ENCODE measurements at regions not wholly inside any gene's neighbourhood (a gene's known extent, or its start where the extent isn't known, plus 50 kb on each side); places are given as distances from the start of the nearest gene placed in this dataset.

DNA sequence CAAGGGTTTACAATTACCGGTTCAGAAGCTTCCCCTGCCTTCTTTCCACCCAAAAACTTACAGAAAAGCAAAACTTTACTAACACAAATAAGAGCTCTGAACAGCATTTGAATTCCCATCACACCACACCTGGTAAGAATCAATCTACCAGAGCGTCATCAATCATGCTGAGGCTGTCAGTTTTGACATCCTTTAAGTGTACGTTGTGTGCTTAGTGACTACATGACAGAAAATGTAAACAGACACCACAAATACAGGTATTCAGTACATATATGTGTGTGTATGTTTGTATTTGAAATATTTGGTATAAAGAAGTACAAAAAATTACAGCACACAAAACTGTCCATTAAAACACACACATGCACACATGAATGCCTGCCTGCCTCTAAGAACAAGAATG lies 523.5 kb downstream of the TMEM182 start:
- TF ChIP-seq, protein P1, sequence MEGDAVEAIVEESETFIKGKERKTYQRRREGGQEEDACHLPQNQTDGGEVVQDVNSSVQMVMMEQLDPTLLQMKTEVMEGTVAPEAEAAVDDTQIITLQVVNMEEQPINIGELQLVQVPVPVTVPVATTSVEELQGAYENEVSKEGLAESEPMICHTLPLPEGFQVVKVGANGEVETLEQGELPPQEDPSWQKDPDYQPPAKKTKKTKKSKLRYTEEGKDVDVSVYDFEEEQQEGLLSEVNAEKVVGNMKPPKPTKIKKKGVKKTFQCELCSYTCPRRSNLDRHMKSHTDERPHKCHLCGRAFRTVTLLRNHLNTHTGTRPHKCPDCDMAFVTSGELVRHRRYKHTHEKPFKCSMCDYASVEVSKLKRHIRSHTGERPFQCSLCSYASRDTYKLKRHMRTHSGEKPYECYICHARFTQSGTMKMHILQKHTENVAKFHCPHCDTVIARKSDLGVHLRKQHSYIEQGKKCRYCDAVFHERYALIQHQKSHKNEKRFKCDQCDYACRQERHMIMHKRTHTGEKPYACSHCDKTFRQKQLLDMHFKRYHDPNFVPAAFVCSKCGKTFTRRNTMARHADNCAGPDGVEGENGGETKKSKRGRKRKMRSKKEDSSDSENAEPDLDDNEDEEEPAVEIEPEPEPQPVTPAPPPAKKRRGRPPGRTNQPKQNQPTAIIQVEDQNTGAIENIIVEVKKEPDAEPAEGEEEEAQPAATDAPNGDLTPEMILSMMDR (conservative IDR thresholded peaks at IDR 0.05; ENCODE audit: low read depth, low read length) = no peak
- no peak for TF ChIP-seq EZH2 (IDR thresholded peaks at IDR 0.05; ENCODE audit: borderline replicate concordance, low read depth, low read length, poor library complexity, severe bottlenecking)
